WI38 (cell line): ENCODE measurements at regions not wholly inside any gene's neighbourhood (a gene's known extent, or its start where the extent isn't known, plus 50 kb on each side); places are given as distances from the start of the nearest gene placed in this dataset.
"Not testable (repeated sequence)": the region's sequence is repeated elsewhere in the genome, so short reads cannot be mapped to it uniquely, and the experiment has no call there.

Source experiments
- H3K4me3 ChIP-seq: 2 replicates; pipeline ENCODE4 v1.5.1; 2011; ENCODE audit warnings: low read depth, mild to moderate bottlenecking, control low read depth, low read length
- CTCF ChIP-seq: IDR thresholded peaks from 2 replicates; pipeline ENCODE4 v1.5.1; 2012; ENCODE audit warnings: low read depth, mild to moderate bottlenecking, control low read depth, low read length

GRCh38 chrX:9293051-9293496 lies 171.8 kb upstream of the TBL1X start:
- no peak overlapping the region for H3K4me3 ChIP-seq
- no peak for TF ChIP-seq CTCF

- no peak overlapping the region for H3K4me3 ChIP-seq
- TF ChIP-seq CTCF, result no peak
These were observed 171.0 kb upstream of the TBL1X start for GRCh38 chrX:9293903-9294302.

GRCh38 chrX:9295551-9295950 lies 169.3 kb upstream of the TBL1X start:
- TF ChIP-seq CTCF, result no peak

GRCh38 chrX:9298221-9298620 lies 166.6 kb upstream of the TBL1X start:
- no peak for TF ChIP-seq CTCF
- H3K4me3 ChIP-seq, result no peak overlapping the region

More at GRCh38 chrX:9295551-9295950, 169.3 kb upstream of the TBL1X start:
- H3K4me3 ChIP-seq, result no peak overlapping the region

GRCh38 chrX:9299681-9300080 lies 165.2 kb upstream of the TBL1X start:
- not testable (repeated sequence) for H3K4me3 ChIP-seq

- TF ChIP-seq CTCF, result no peak
- H3K4me3 ChIP-seq, result no peak overlapping the region
These were observed 163.0 kb upstream of the TBL1X start for GRCh38 chrX:9301836-9302235.

GRCh38 chrX:9302381-9302780 lies 162.5 kb upstream of the TBL1X start:
- no peak for TF ChIP-seq CTCF

GRCh38 chrX:9308426-9308825 lies 156.4 kb upstream of the TBL1X start:
- no peak overlapping the region for H3K4me3 ChIP-seq
- TF ChIP-seq CTCF, result no peak

More at GRCh38 chrX:9302381-9302780, 162.5 kb upstream of the TBL1X start:
- H3K4me3 ChIP-seq, result no peak overlapping the region
